Mesodermal cell (in vitro differentiated cells): ENCODE measurements at regions not wholly inside any gene's neighbourhood (a gene's known extent, or its start where the extent isn't known, plus 50 kb on each side); places are given as distances from the start of the nearest gene placed in this dataset.

Source experiments
- H3K27ac ChIP-seq: 2 replicates; pipeline ENCODE4 v1.7.0; 2013; ENCODE audit warnings: mild to moderate bottlenecking, low read depth, low read length, moderate library complexity; ENCODE audit not compliant: severe bottlenecking
- H3K36me3 ChIP-seq: 2 replicates; pipeline ENCODE4 v1.7.1; 2013; ENCODE audit warnings: mild to moderate bottlenecking, low read length, moderate library complexity; ENCODE audit not compliant: control insufficient read depth, insufficient read depth
- H3K4me1 ChIP-seq: one replicate; pipeline ENCODE4 v1.7.1; 2013; ENCODE audit warnings: mild to moderate bottlenecking, low read length; ENCODE audit not compliant: insufficient read depth, control insufficient read depth, poor library complexity, severe bottlenecking
- H3K4me3 ChIP-seq: 2 replicates; pipeline ENCODE4 v1.7.0; 2013; ENCODE audit warnings: low read length, control low read depth, mild to moderate bottlenecking; ENCODE audit not compliant: insufficient read depth, poor library complexity, severe bottlenecking; ENCODE audit errors: extremely low read depth
- H3K9me3 ChIP-seq: 2 replicates; pipeline ENCODE4 v1.7.1; 2013; ENCODE audit warnings: mild to moderate bottlenecking, low read length, moderate library complexity; ENCODE audit not compliant: control insufficient read depth
- WGBS, 2 experiments: methylation state at CpG; one replicate each; pipeline ENCODE4 v1.1.5; 2013; ENCODE audit warnings: missing lambda C conversion rate in 2 of 2; ENCODE audit not compliant: insufficient coverage in 2 of 2; 5-methylcytosine and 5-hydroxymethylcytosine counted together

GRCh38 chr2:67516899-67517530, 119.9 kb downstream of the ETAA1 start:
- Histone ChIP-seq H3K27ac (no peak overlapping the region), H3K4me3 (no peak overlapping the region), H3K36me3 (no peaks in the 10 kb centered on the region), H3K9me3 (no peaks in the 10 kb centered on the region), H3K4me1 (no peaks in the 10 kb centered on the region)
- WGBS, 2 experiments, result 83 to 87% methylated on average over 1 to 2 of the region's 2 CpGs

GRCh38 chr2:67522148-67522547, 125.0 kb downstream of the ETAA1 start:
- no peaks in the 10 kb centered on the region for H3K4me1 ChIP-seq
- no CpG with 5 or more reads among the region's 1 CpG for WGBS, 2 experiments

GRCh38 chr2:67524213-67524612, 127.1 kb downstream of the ETAA1 start:
- WGBS, 2 experiments, result 95 to 100% methylated on average over 2 of the region's 2 CpGs

More at GRCh38 chr2:67522148-67522547, 125.0 kb downstream of the ETAA1 start:
- Histone ChIP-seq H3K9me3 (no peaks in the 10 kb centered on the region), H3K4me3 (no peak overlapping the region), H3K36me3 (no peaks in the 10 kb centered on the region), H3K27ac (no peak overlapping the region)

GRCh38 chr2:67524777-67525176, 127.6 kb downstream of the ETAA1 start:
- no peaks in the 10 kb centered on the region for H3K36me3 ChIP-seq
- H3K4me3 ChIP-seq, result no peak overlapping the region
- no peak overlapping the region for H3K27ac ChIP-seq
- no peaks in the 10 kb centered on the region for H3K9me3 ChIP-seq
- no peaks in the 10 kb centered on the region for H3K4me1 ChIP-seq

More at GRCh38 chr2:67524213-67524612, 127.1 kb downstream of the ETAA1 start:
- H3K4me3 ChIP-seq, result no peak overlapping the region
- no peaks in the 10 kb centered on the region for H3K9me3 ChIP-seq
- no peak overlapping the region for H3K27ac ChIP-seq
- no peaks in the 10 kb centered on the region for H3K36me3 ChIP-seq
- H3K4me1 ChIP-seq, result no peaks in the 10 kb centered on the region

GRCh38 chr2:67526283-67526682, 129.2 kb downstream of the ETAA1 start:
- Histone ChIP-seq H3K4me3 (no peak overlapping the region), H3K9me3 (no peaks in the 10 kb centered on the region), H3K36me3 (no peaks in the 10 kb centered on the region), H3K4me1 (no peaks in the 10 kb centered on the region), H3K27ac (no peak overlapping the region)
- WGBS, 2 experiments, result 96% methylated on average over 4 of the region's 4 CpGs; no CpG with 5 or more reads in 1 of the 2 experiments

- Histone ChIP-seq H3K4me1 (no peaks in the 10 kb centered on the region), H3K27ac (no peak overlapping the region)
- WGBS, 2 experiments, result 83 to 97% methylated on average over 1 to 3 of the region's 5 CpGs
Measured at GRCh38 chr2:67528320-67528719, 131.2 kb downstream of the ETAA1 start.

GRCh38 chr2:67532387-67532786, 135.3 kb downstream of the ETAA1 start:
- no peaks in the 10 kb centered on the region for H3K4me1 ChIP-seq
- no peak overlapping the region for H3K27ac ChIP-seq
- no peaks in the 10 kb centered on the region for H3K36me3 ChIP-seq
- no peaks in the 10 kb centered on the region for H3K9me3 ChIP-seq
- no peak overlapping the region for H3K4me3 ChIP-seq
- 88 to 100% methylated on average over 1 of the region's 1 CpG for WGBS, 2 experiments

More at GRCh38 chr2:67528320-67528719, 131.2 kb downstream of the ETAA1 start:
- Histone ChIP-seq H3K9me3 (no peaks in the 10 kb centered on the region), H3K4me3 (no peak overlapping the region), H3K36me3 (no peaks in the 10 kb centered on the region)

- H3K4me1 ChIP-seq, result no peaks in the 10 kb centered on the region
- H3K27ac ChIP-seq, result no peak overlapping the region
- H3K4me3 ChIP-seq, result no peak overlapping the region
- no peaks in the 10 kb centered on the region for H3K36me3 ChIP-seq
- no peaks in the 10 kb centered on the region for H3K9me3 ChIP-seq
- WGBS, 2 experiments, result 93 to 100% methylated on average over 1 of the region's 1 CpG
Measured at GRCh38 chr2:67534745-67535144, 137.6 kb downstream of the ETAA1 start.

- no CpG with 5 or more reads among the region's 1 CpG for WGBS, 2 experiments
- H3K4me3 ChIP-seq, result no peak overlapping the region
- H3K27ac ChIP-seq, result no peak overlapping the region
- H3K4me1 ChIP-seq, result no peaks in the 10 kb centered on the region
- H3K36me3 ChIP-seq, result no peaks in the 10 kb centered on the region
- no peaks in the 10 kb centered on the region for H3K9me3 ChIP-seq
Measured at GRCh38 chr2:67540962-67541361, 143.8 kb downstream of the ETAA1 start.

- H3K9me3 ChIP-seq, result peaks cover 4% of the 10 kb centered on the region
Measured at GRCh38 chr2:67544286-67544685, 147.2 kb downstream of the ETAA1 start.

GRCh38 chr2:67548317-67549201, 151.4 kb downstream of the ETAA1 start:
- no peak overlapping the region for H3K27ac ChIP-seq
- 60 to 62% methylated on average over 4 of the region's 5 CpGs for WGBS, 2 experiments

More at GRCh38 chr2:67544286-67544685, 147.2 kb downstream of the ETAA1 start:
- Histone ChIP-seq H3K4me1 (no peaks in the 10 kb centered on the region), H3K27ac (no peak overlapping the region), H3K36me3 (no peaks in the 10 kb centered on the region), H3K4me3 (no peak overlapping the region)
- 76 to 100% methylated on average over 2 of the region's 2 CpGs for WGBS, 2 experiments

More at GRCh38 chr2:67548317-67549201, 151.4 kb downstream of the ETAA1 start:
- Histone ChIP-seq H3K4me1 (no peaks in the 10 kb centered on the region), H3K9me3 (peaks cover 4% of the 10 kb centered on the region), H3K4me3 (no peak overlapping the region), H3K36me3 (no peaks in the 10 kb centered on the region)
